A549 (cell line): ENCODE measurements at regions not wholly inside any gene's neighbourhood (a gene's known extent, or its start where the extent isn't known, plus 50 kb on each side); places are given as distances from the start of the nearest gene placed in this dataset.

Experiments used
- ATAC-seq, 2 experiments: fragments of 200-7000 bp in 1 of 2; fragments of >200 bp in 1 of 2; cut with Nextera tagmentation in 1 of 2; cut with Tn5 transposase in 1 of 2; 3 replicates each; pipeline versions ENCODE4 v1.8.0 to v1.9.1; 2018 to 2020; ENCODE audit warnings: mild to moderate bottlenecking in 1 of 2, moderate library complexity in 1 of 2
- CTCF ChIA-PET: fragments of 300-600 bp; sonication (Branson Sonifier 250); formaldehyde crosslinking; extraction: SDS; loops from one replicate; lab custom pipeline; 2021; ENCODE audit warnings: antibody characterized with exemption, inconsistent platforms; lab: Yijun Ruan, JAX
- POLR2A ChIA-PET: fragments of 350-600 bp; formaldehyde crosslinking; extraction: SDS; loops from one replicate; lab custom pipeline; 2021; ENCODE audit warnings: antibody characterized with exemption, inconsistent platforms; lab: Yijun Ruan, JAX
- DNase-seq, 2 experiments: peaks; one replicate each; pipeline versions ENCODE4 v3.0.0 to v3.0.0-alpha.2; 2011 to 2016; ENCODE audit warnings: low read depth in 1 of 2, low spot score in 1 of 2
- FAIRE-seq: peaks from 2 replicates; lab custom pipeline; 2011; peaks lifted over from hg19 to GRCh38; lab: Jason Lieb, UNC
- H3K27ac ChIP-seq, 2 experiments: fragments of >200 bp; sonication (Bioruptor Twin); formaldehyde crosslinking; 3 replicates each; pipeline ENCODE4 v1.5.1; 2016 to 2017
- H3K4me1 ChIP-seq: fragments of >200 bp; sonication (Bioruptor Twin); formaldehyde crosslinking; 3 replicates; pipeline ENCODE4 v1.6.1; 2016
- H3K4me2 ChIP-seq: fragments of >200 bp; sonication (Bioruptor Twin); formaldehyde crosslinking; 3 replicates; pipeline ENCODE4 v1.6.1; 2016
- H3K4me3 ChIP-seq: fragments of >200 bp; sonication (Bioruptor Twin); formaldehyde crosslinking; 3 replicates; pipeline ENCODE4 v1.5.1; 2016
- H3K9me3 ChIP-seq: fragments of >200 bp; sonication (Bioruptor Twin); formaldehyde crosslinking; 3 replicates; pipeline ENCODE4 v1.6.1; 2016
- CBX8 ChIP-seq: fragments of 200-600 bp; sonication (generic); IDR thresholded peaks from 2 replicates; pipeline ENCODE4 v1.6.1; 2016
- CHD2 ChIP-seq: fragments of 150-350 bp; IDR thresholded peaks from 2 replicates; pipeline ENCODE4 v1.6.1; 2014; ENCODE audit warnings: low read length; ENCODE audit not compliant: partially characterized antibody
- GATA3 ChIP-seq: IDR thresholded peaks from 2 replicates; pipeline ENCODE4 v1.6.1; 2012; ENCODE audit warnings: borderline replicate concordance
- HEYL ChIP-seq: fragments of 250-450 bp; sonication (Bioruptor Pico); IDR thresholded peaks from 2 replicates; pipeline ENCODE4 v1.8.0; 2021; ENCODE audit warnings: mild to moderate bottlenecking, moderate library complexity
- HOXB13 ChIP-seq: fragments of 250-450 bp; sonication (Bioruptor Pico); IDR thresholded peaks from 2 replicates; pipeline ENCODE4 v1.5.0; 2020; ENCODE audit warnings: low read depth, mild to moderate bottlenecking, moderate library complexity
- HOXB5 ChIP-seq: fragments of 250-450 bp; sonication (Bioruptor Pico); IDR thresholded peaks from 2 replicates; pipeline ENCODE4 v1.5.0; 2020; ENCODE audit warnings: mild to moderate bottlenecking, moderate library complexity
- KDM1A ChIP-seq: fragments of 200-600 bp; sonication (generic); IDR thresholded peaks from 2 replicates; pipeline ENCODE4 v1.6.1; 2016; ENCODE audit warnings: low read depth, mild to moderate bottlenecking
- MAFK ChIP-seq: fragments of 450-650 bp; IDR thresholded peaks from 2 replicates; pipeline ENCODE4 v1.6.1; 2014; ENCODE audit not compliant: partially characterized antibody
- MAZ ChIP-seq: fragments of 150-350 bp; IDR thresholded peaks from 2 replicates; pipeline ENCODE4 v1.6.1; 2014; ENCODE audit warnings: antibody characterized with exemption, low read depth, low read length, borderline replicate concordance
- MYC ChIP-seq: IDR thresholded peaks from 2 replicates; pipeline ENCODE4 v1.6.1; 2012; ENCODE audit warnings: mild to moderate bottlenecking, inconsistent platforms, low read length, improper control_type of control experiment, borderline replicate concordance
- NFE2L2 ChIP-seq: fragments of 150-350 bp; conservative IDR thresholded peaks from 2 replicates; pipeline ENCODE4 v1.6.1; 2014; ENCODE audit warnings: low read length
- NPAS2 ChIP-seq: fragments of 250-450 bp; sonication (Bioruptor Pico); IDR thresholded peaks from 2 replicates; pipeline ENCODE4 v1.8.0; 2022; ENCODE audit warnings: mild to moderate bottlenecking, moderate library complexity, borderline replicate concordance
- PHF8 ChIP-seq: fragments of 200-600 bp; sonication (generic); IDR thresholded peaks from 2 replicates; pipeline ENCODE4 v1.6.1; 2016; ENCODE audit warnings: low read depth, mild to moderate bottlenecking, antibody characterized with exemption, moderate library complexity, borderline replicate concordance
- POLR2AphosphoS2 ChIP-seq: conservative IDR thresholded peaks from 2 replicates; pipeline ENCODE4 v1.6.1; 2012; ENCODE audit warnings: low read length, improper control_type of control experiment, inconsistent platforms
- SMC3 ChIP-seq: fragments of >200 bp; sonication (Bioruptor Twin); formaldehyde crosslinking; IDR thresholded peaks from 3 replicates; pipeline ENCODE4 v1.6.1; 2018; ENCODE audit warnings: inconsistent platforms
- TFCP2L1 ChIP-seq: fragments of 250-450 bp; sonication (Bioruptor Pico); IDR thresholded peaks from 2 replicates; pipeline ENCODE4 v1.5.0; 2021; ENCODE audit warnings: mild to moderate bottlenecking
- TP53 ChIP-seq: fragments of 250-450 bp; sonication (Bioruptor Pico); IDR thresholded peaks from 2 replicates; pipeline ENCODE4 v1.5.0; 2021; ENCODE audit warnings: mild to moderate bottlenecking, moderate library complexity
- ZFP36 ChIP-seq: fragments of 450-650 bp; IDR thresholded peaks from 2 replicates; pipeline ENCODE4 v1.6.1; 2014; ENCODE audit warnings: borderline replicate concordance; ENCODE audit not compliant: partially characterized antibody
- ZSCAN20 ChIP-seq: fragments of 250-450 bp; sonication (Bioruptor Pico); IDR thresholded peaks from 2 replicates; pipeline ENCODE4 v1.8.0; 2022; ENCODE audit warnings: mild to moderate bottlenecking, moderate library complexity
- WGBS: methylation state at CpG from one replicate; pipeline ENCODE4 v1.1.6; 2017; ENCODE audit errors: missing lambda C conversion rate; 5-methylcytosine and 5-hydroxymethylcytosine counted together
- TF ChIP-seq, protein P1 (sequence below): fragments of 250-450 bp; sonication (Bioruptor Pico); IDR thresholded peaks from 2 replicates; pipeline ENCODE4 v1.5.0; 2021; ENCODE audit warnings: mild to moderate bottlenecking, moderate library complexity, borderline replicate concordance
- TF ChIP-seq, protein P2 (sequence below): fragments of 150-350 bp; IDR thresholded peaks from 2 replicates; pipeline ENCODE4 v1.6.1; 2014; ENCODE audit warnings: low read depth, mild to moderate bottlenecking, low read length
- TF ChIP-seq, protein P3 (sequence below): IDR thresholded peaks from 2 replicates; pipeline ENCODE4 v1.6.1; 2012
- TF ChIP-seq, protein P4 (sequence below): IDR thresholded peaks from 2 replicates; pipeline ENCODE4 v1.6.1; 2012
- TF ChIP-seq, protein P5 (sequence below): fragments of >200 bp; sonication (Bioruptor Twin); formaldehyde crosslinking; IDR thresholded peaks from 3 replicates; pipeline ENCODE4 v1.5.1; 2016

DNA sequence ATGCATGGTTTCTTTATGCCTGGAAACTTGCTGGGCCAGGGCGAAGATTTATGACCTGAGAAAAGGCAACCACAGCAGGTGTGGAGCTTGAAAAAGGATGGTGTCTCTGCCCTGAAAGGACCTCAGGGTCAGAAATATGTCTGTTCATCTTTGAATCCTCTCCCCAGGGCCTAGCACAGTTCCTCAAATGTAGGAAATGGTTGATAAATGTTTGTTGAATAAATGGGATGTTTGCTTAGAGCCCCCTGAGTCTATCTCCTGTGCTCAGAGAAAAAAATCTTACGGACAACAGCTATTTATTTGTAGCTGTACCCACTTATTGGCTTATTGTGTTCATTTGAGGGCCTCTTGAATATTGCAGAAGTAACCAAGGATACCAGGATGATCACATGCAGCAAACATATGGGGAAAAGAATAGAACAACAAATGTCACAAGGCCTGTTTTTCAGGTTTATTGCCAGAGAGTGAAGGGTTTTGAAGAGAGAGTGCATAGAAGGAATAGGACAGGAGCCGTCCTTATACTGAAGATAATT lies 114.5 kb downstream of the KLF5 start:
- no peak for ATAC-seq
- WGBS: 97% methylated on average over 3 of the region's 3 CpGs
- Histone ChIP-seq H3K4me1 (peaks cover 21% of the 10 kb centered on the region; the same call in 2 of the 3 replicates), H3K9me3 (no peaks in the 10 kb centered on the region), H3K4me3 (no peak overlapping the region), H3K4me2 (no peak overlapping the region), H3K27ac (no peak overlapping the region)
- no peak for DNase-seq
- CTCF ChIA-PET: interaction anchor here (0.5 kb wide), 1 partner anchor 120 kb away, joined by 3 read pairs; no protein-coding TSS in a partner anchor
- POLR2A ChIA-PET: no interaction called here
- FAIRE-seq: no peak
- no peak for TF ChIP-seq TP53 (CRISPR knock-in tag)
- no peak for TF ChIP-seq NPAS2 (CRISPR knock-in tag)
- TF ChIP-seq MAFK: no peak
- TF ChIP-seq, protein P1, sequence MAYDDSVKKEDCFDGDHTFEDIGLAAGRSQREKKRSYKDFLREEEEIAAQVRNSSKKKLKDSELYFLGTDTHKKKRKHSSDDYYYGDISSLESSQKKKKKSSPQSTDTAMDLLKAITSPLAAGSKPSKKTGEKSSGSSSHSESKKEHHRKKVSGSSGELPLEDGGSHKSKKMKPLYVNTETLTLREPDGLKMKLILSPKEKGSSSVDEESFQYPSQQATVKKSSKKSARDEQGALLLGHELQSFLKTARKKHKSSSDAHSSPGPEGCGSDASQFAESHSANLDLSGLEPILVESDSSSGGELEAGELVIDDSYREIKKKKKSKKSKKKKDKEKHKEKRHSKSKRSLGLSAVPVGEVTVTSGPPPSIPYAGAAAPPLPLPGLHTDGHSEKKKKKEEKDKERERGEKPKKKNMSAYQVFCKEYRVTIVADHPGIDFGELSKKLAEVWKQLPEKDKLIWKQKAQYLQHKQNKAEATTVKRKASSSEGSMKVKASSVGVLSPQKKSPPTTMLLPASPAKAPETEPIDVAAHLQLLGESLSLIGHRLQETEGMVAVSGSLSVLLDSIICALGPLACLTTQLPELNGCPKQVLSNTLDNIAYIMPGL (CRISPR knock-in tag): no peak
- TF ChIP-seq, protein P2, sequence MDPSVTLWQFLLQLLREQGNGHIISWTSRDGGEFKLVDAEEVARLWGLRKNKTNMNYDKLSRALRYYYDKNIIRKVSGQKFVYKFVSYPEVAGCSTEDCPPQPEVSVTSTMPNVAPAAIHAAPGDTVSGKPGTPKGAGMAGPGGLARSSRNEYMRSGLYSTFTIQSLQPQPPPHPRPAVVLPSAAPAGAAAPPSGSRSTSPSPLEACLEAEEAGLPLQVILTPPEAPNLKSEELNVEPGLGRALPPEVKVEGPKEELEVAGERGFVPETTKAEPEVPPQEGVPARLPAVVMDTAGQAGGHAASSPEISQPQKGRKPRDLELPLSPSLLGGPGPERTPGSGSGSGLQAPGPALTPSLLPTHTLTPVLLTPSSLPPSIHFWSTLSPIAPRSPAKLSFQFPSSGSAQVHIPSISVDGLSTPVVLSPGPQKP: no peak
- no peak for TF ChIP-seq KDM1A
- TF ChIP-seq, protein P3, sequence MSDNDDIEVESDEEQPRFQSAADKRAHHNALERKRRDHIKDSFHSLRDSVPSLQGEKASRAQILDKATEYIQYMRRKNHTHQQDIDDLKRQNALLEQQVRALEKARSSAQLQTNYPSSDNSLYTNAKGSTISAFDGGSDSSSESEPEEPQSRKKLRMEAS: no peak
- no peak for TF ChIP-seq PHF8
- TF ChIP-seq, protein P4, sequence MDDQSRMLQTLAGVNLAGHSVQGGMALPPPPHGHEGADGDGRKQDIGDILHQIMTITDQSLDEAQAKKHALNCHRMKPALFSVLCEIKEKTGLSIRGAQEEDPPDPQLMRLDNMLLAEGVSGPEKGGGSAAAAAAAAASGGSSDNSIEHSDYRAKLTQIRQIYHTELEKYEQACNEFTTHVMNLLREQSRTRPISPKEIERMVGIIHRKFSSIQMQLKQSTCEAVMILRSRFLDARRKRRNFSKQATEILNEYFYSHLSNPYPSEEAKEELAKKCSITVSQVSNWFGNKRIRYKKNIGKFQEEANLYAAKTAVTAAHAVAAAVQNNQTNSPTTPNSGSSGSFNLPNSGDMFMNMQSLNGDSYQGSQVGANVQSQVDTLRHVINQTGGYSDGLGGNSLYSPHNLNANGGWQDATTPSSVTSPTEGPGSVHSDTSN: no peak
- no peak for TF ChIP-seq MAZ

DNA sequence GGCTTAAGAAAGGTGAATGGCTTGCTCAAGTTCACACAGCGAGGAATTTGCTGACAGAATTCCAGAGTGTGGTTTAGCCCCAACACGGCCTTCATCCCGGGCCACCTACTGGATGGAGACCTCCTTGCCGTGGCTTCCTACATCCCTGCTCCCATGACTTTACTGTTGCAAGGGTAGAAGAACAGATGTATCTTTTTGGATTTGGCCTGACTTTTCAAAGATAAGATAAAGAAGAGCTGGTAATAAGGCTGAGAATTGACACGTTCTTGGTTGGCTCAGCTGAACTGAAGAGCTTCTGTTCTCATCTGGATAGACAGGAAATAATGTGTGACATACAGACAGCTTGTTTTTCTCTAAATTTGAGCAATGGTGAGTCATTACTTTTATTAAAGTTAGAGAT lies 113.1 kb downstream of the KLF5 start:
- no peak overlapping the region for H3K4me2 ChIP-seq
- DNase-seq (no peak), ATAC-seq (peak in 1 of 2 experiments; percentile 74; a peak in 3 of 6 replicates), FAIRE-seq (no peak)
- H3K4me1 ChIP-seq: peaks cover 19% of the 10 kb centered on the region; the same call in 2 of the 3 replicates
- H3K9me3 ChIP-seq: no peaks in the 10 kb centered on the region
- peak overlapping the region in 1 of 2 experiments; percentile 41; a peak in 2 of 6 replicates for H3K27ac ChIP-seq
- 82% methylated on average over 5 of the region's 5 CpGs for WGBS
- TF ChIP-seq, protein P5, sequence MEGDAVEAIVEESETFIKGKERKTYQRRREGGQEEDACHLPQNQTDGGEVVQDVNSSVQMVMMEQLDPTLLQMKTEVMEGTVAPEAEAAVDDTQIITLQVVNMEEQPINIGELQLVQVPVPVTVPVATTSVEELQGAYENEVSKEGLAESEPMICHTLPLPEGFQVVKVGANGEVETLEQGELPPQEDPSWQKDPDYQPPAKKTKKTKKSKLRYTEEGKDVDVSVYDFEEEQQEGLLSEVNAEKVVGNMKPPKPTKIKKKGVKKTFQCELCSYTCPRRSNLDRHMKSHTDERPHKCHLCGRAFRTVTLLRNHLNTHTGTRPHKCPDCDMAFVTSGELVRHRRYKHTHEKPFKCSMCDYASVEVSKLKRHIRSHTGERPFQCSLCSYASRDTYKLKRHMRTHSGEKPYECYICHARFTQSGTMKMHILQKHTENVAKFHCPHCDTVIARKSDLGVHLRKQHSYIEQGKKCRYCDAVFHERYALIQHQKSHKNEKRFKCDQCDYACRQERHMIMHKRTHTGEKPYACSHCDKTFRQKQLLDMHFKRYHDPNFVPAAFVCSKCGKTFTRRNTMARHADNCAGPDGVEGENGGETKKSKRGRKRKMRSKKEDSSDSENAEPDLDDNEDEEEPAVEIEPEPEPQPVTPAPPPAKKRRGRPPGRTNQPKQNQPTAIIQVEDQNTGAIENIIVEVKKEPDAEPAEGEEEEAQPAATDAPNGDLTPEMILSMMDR: no peak
- no peak for TF ChIP-seq MYC
- TF ChIP-seq HOXB13 (CRISPR knock-in tag): no peak
- TF ChIP-seq MAFK: no peak
- no peak for TF ChIP-seq HOXB5 (CRISPR knock-in tag)
- TF ChIP-seq KDM1A: no peak
- no peak for TF ChIP-seq NFE2L2
- TF ChIP-seq POLR2AphosphoS2: no peak
- no peak for TF ChIP-seq HEYL (CRISPR knock-in tag)
- TF ChIP-seq, protein P1 (CRISPR knock-in tag): no peak
- TF ChIP-seq SMC3: no peak
- no peak for TF ChIP-seq TFCP2L1 (CRISPR knock-in tag)
- TF ChIP-seq GATA3: no peak
- TF ChIP-seq ZSCAN20 (CRISPR knock-in tag): no peak
- TF ChIP-seq ZFP36: no peak
- TF ChIP-seq CBX8: no peak
- TF ChIP-seq CHD2: no peak
- POLR2A ChIA-PET: interaction anchor here (0.6 kb wide), 1 partner anchor 9 kb away, joined by 4 read pairs; no protein-coding TSS in a partner anchor
- CTCF ChIA-PET: no interaction called here
- no peak overlapping the region for H3K4me3 ChIP-seq
